Activated T-cell treated with anti-CD3 and anti-CD28 coated beads for 48 hours (primary cell): ENCODE measurements at regions not wholly inside any gene's neighbourhood (a gene's known extent, or its start where the extent isn't known, plus 50 kb on each side); places are given as distances from the start of the nearest gene placed in this dataset.

ENCODE experiments used
- DNase-seq: peaks from one replicate; pipeline ENCODE4 v3.0.0-alpha.2; 2020; ENCODE audit warnings: low read depth

DNA sequence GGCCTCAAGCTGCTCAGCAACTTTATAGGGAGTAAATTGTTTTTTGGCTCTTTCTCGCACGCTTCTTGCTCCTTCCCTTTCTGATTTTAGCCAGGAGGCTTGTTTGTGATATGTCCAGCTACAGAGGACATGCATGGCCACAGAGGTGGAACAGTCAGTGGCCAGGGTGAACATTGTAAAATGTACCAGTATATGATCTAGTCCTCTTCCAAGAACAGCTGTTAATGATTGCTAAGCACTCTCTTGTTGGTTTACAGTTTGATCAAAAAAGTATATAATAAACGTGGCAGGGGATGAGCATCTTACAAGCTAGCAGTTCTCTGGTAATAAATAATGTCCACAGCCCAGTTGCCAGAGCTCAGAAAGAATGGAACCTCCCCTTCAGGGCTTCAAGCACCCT lies 461.7 kb upstream of the DYNLRB2 start:
- DNase-seq, result no peak

DNA sequence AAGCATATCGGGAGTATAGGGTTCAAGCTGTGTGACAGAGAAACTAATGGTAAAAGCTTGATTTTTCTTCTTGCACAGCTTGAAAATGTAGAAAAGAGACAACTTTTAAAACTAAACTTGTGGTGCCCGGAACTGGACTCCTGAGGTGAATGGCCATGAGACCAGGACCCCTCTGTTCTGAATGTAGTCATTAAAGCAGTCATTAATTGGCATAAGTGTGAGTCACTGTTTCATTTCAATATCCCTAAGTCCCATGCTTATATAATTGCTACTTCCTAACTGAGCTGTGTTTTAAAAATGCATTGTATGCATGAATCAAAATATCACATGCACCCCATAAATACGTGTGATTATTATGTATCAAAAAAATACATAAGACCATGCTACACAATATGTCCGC lies 463.1 kb upstream of the DYNLRB2 start:
- DNase-seq, result no peak

DNA sequence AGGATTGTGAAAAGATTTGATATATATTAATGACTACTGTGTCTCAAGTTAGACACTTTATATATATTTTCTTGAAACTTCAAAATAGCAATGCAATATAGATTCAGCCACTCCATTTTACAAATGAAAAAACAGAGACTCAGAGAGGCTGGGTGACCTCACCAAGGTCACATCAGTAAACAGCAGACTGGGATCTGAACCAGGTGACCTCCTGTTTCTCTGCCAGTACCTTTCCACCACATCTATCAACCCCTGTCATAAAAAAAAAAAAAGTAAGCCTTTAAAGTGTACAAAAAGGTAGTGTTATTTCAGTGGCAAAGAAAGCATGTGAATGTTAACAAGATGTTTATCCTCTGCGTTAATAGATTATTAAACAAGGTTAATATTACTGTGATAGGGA lies 466.5 kb upstream of the DYNLRB2 start:
- no peak for DNase-seq

DNA sequence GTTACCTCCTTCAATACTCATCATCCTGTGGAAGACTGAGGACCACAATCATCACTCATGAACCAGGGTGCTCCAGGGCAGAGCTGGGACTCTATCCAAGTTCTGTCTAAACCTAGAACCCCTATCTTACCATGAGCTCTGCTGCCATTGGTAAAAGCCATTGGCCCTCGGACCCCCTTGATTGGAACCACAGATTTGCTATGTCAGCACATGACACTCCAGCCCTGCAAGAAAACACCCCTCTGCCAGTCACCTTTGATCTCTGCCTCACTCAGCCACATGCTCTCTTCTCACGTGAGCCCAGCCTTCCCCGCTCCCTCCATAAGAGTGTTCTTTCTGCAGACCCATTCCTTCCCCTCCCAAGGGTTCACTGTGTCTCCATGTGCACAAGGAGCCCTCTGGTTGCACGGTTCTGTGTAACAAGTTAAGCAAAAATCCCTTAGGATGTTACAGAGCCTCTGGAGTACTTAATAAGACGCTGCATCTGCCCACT lies 468.8 kb upstream of the DYNLRB2 start:
- DNase-seq, result no peak

DNA sequence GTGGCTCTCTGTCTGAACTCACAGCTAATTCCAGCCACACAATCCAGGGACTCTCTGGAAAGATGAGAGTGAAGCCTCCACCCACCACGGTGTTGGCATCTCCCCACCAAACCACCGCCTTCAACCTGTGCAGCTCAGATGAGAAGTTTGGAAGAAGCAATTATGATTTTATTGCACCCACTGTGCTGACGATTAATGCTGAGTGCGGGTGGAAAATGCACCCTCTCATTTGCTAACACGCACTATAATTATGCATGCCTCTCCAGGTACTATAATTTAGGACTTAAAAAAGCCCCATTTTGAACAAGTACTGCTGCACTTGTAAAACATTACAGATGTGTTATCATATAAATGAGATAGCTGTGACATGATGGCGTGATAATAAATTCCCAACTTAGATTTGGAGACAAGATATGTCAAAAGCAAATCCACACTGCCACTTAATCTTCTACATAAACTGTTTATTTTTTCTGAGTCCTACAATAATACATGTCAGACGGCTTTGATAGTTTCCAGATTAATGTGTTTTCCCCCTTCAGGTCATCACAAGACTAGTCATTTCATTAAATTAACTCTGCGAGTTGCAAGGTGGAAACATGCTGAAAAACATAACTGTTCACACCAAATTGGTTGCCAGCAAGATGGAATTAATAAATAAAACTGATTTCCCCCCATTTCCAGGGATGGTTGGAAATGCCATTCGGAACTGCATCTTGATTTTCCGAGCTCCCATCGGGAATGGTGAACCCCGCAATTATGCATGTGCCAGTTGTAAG lies 466.5 kb upstream of the MAF start:
- no peak for DNase-seq

DNA sequence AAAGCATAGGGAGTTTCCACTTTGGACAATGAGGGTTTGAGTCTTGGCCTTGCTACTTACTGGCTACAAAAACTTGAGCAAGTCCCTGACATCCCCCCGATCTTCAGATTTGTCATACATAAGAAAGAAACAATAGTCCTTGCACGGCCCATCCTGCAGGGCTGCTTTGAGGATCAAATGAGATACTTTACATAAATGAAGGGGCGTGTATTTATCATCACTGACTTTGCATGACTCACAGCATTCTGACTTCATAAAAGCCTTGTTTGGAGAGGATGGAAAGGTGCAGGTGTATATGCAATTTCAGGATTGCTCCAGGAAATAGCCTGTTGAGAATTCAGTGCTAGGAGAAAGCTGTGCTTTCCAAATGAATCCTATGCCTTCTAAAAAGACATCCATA lies 465.0 kb upstream of the MAF start:
- no peak for DNase-seq

DNA sequence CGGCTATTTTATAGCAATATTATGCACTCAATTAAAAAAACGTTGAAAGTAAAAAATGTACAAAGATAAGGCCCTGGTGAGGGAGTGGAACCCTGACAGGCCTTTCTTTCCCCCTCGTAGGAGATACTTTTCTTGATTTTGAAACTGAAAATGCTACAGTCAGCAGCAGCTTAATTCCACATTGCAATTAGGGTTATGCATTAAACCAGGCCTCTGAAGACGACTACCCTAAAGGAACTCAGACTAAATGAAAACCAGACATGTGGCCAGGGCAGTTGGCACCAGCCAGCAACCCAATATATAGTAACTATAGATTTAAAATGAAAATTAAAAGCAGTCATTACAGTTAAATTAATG lies 463.2 kb upstream of the MAF start:
- no peak for DNase-seq

DNA sequence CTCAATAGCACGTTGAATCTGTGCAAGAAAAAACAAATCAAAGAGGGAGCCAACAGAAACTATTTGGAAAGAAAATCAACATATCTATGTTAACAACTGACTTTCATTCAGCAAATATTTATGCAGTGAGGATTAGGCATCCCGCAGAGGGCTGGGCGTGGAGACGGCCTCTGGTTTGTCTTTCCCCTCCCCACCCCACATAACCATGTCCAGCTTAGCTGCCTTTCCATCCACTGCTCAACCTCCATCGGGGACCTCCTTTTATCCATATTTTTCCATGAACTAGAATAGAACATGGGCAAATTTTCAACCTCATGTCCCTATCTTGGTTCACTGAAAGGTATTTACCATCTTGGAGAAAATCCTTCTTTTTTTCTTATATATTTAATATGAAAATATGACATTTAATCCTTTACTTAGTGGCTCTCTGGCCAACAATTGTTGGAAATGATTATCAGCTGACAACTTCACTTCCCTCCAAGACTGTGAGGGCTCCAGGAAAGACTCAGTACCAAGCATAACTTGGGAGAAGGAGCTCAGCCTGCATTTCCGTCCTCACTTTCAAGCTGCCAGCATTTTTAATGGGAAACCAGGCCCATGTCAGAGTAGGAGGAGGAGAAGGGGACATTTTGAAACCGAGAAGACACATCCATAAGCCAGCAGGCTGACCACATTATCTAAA lies 462.6 kb upstream of the MAF start:
- no peak for DNase-seq

DNA sequence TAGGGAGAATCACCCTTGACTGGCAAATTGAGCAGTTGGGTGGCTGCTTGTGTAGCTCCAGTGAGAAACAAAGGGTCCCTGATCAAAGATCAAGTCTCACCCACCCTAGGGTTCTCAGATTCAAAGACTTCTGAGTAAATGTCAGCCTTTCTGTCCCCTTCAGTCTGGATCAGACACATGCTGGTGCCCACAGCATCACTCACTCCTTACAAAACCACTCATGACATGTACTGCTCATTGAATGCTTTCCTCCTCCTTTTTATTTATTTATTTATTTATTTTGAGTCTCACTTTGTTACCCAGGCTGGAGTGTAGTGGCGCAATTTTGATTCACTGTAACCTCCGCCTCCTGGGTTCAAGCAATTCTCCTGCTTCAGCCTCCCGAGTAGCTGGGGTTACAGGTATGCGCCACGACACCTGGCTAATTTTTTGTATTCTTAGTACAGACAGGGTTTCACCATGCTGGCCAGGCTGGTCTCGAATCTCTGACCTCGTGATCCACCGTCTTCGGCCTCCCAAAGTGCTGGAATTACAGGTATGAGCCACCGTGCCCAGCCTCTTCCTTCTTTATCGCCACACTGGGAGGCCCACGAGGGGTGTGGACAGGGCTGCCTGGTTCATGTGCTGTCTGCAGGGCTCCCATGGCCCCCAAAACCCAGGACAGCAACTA lies 462.0 kb upstream of the MAF start:
- DNase-seq, result no peak

DNA sequence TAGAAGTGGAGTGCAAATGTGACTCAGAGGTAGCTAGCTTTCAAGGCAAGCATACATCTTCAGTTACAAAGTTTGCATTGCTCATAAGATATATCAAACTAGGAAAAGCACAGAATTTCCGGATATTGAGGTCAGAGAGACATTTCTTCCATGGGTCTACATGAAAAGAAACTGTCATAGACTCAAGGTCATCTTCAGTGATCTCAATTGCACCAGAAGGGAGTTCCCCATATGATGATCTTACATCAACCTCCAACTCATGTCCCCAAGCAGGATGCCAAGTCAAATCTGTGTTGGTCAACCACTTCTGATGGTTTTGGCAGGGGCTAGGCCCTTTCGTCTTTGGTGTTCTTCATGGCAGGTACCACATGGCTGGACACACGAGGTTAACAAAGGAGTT lies 459.9 kb upstream of the MAF start:
- DNase-seq, result no peak

DNA sequence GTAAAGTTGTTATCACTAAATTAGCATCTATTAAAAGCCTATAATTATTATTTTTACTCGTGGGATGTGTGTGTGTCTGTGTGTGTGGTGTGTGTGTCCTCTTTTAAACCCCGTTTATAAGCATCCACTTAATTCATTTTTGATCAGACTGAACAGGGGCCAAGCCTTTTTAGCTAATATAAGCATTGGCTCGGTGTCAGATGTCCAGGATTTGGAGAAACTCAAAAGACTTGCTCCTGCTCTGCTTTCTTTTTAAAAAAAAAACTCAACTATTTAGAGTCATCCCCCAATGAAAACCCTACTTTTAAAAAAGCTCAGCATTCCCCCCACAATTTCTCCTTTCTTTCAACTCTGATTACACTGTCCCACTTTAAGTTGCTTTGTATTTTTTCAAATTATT lies 459.3 kb upstream of the MAF start:
- no peak for DNase-seq

DNA sequence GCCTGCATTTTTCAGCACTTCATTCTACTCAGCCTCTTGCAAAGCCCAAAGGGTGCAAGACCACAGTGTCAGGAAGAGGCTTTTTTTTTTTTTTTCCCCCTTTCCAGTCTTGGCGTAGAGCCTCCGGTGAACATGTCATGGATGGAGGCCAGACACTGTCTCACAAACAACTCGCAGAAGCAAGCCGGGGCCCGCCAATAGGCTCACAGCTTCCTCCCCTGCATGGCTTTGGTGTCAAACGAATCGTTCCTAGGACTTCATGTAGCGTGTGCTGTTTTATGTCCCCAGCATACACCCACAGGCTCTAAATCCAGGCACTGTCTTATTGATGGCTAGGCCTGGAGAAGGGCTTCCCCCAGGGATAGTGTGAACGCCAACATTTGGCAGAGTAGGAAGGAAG lies 457.7 kb upstream of the MAF start:
- no peak for DNase-seq

DNA sequence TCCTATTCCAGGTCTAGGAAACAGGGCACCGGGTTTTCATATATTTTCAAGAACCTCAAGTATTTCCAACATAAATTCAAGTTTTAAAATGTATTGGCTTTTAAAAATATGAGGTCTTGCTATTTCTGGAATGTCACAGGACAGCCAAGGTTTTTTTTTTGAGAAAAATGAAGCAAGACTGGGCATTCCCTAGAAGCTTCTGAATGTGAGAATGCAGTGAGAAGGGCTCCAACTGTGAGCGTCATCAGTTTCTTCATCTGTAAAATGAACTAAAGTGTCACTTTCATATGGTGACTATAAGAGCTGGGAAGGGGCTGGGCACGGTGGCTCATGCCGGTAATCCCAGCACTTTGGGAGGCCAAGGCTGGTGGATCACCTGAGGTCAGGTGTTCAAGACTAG lies 455.8 kb upstream of the MAF start:
- DNase-seq, result no peak

DNA sequence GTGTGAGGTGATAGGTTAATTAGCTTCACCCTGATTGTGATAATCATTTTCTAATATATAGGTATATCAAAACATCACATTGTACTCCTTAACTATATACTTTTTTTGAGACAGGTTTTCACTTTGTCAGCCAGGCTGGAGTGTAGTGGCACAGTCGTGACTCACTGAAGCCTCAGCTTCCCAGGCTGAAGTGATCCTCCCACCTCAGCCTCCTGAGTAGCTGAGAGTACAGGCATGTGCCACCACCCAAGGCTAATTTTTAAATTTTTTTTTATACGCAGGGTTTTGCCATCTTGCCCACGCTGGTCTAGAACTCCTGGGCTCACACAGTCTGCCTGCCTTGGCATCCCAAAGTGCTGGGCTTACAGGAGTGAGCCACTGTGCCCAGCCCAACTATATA lies 455.3 kb upstream of the MAF start:
- no peak for DNase-seq

DNA sequence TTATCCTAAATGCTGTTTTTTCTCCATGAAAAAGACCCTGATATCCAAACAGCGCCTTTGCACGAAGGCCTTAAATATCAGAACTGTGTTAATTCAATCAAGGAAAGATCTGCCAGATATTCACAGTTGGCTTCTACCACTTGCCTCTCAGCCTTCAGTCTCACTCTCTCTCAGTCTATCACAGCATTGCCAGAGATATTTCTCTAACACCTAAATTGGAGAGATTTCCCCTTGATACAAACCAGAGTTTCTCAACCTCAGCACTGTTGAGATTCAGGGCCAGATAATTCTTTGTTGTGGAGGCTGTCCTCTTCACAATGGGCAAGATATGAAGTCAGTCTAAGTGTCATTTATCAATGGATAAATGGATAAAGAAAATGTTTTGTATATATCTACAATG lies 454.1 kb upstream of the MAF start:
- DNase-seq, result no peak

DNA sequence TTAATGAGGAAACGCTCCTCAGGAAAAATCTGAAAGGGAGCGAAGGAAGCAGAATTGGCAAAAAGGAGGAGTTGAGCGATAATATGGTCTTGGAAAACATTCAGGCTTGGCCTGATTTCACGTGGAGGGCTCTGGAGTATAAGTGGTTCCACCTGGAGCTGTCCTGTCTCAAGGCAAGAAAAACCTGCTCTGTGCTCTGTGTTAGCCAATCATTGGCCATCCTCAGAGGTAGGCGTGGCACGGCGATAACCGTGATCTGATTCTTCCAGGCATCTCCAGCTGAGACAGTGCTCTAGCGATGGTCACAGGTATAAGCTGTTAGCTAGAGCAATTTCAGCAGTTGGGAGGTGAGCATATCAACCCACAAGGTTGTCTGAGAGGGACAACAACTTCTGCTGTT lies 450.5 kb upstream of the MAF start:
- no peak for DNase-seq

DNA sequence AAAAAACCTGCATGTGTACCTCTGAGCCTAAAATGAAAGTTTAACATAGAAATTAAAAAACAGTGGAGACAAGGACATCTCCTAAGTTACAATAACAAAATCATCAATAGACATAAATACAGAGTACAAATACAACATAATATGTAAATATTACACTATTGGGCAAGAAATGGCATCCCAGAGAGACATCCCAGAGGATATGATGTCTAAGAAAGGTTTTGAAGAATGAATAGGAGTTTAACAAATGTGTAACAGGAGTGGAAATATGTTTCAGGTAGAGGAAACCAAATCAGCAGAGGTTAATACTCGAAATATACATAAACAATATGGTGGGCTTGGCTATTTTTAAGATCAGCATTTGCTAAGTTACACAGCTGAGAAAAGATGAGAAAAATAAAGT lies 447.7 kb upstream of the MAF start:
- no peak for DNase-seq

DNA sequence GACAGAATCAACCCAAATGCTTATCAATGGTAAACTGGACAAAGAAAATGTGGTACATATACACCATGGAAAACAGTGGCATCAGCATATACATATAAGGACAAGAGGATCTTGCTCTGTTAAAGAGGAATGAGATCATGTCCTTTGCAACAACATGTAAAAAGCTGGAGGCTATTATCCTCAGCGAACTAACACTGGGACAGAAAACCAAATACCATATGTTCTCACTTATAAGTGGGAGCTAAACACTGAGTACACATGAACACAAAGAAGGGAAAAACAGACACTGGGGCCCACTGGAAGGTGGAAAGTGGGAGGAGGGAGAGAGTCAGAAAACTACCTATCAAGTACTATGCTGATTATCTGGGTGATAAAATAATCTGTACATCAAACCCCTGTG lies 447.3 kb upstream of the MAF start:
- no peak for DNase-seq

DNA sequence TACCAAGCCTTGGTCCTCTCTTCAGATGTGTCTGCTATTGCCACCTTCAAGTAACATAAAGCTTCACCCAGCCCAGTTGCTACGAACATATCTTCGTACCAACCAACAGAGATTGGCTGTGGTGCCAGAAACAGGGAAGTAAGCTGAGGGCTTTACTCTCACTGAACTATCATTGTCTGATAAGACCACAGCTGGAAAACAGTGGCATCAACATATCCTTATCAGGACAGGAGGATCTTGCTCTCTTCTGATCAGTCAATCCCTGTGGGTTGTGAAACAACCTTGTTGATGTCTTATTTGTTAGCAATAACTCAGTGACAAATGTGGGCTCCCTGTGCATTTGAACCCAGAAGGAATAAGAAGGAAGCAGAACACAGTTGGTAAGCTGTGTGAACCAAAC lies 446.3 kb upstream of the MAF start:
- DNase-seq, result no peak

DNA sequence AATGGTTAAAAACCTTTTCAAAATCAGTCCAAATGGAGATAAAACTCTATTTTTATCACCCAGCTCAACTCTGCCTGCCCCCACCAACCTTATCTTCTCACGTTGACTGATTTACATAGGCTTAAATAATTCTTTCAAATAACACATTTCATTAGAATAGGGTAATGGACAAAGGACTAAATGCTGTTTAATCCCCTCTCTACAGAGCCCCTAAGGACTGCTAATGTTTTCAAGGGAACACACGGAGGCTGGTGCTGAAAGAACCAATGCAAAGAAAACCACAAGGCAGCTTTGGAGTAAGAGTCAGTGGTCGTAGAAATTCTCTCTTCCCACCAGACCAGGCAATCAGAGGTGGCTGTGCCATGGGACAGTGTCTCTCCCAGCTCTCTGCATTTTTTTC lies 445.7 kb upstream of the MAF start:
- DNase-seq, result no peak

DNA sequence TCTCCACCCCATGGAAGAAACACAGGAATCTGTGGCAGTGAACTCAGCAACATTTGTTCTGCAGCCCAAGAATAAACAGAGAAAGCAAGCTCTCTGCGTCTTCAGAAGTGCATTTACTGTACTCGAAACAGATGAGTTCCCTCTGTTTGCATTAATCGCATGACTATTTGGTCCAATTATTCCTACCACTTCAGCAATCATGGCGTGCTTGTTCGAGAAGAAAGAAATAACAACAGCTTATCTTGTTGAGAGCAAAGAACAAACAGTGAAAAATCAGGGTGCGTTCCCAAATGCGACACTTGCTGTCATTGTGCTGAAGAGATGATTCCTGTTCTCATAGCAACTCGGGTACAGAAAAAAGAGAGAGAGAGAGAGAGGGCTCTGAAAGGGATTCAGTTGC lies 445.3 kb upstream of the MAF start:
- DNase-seq, result no peak

DNA sequence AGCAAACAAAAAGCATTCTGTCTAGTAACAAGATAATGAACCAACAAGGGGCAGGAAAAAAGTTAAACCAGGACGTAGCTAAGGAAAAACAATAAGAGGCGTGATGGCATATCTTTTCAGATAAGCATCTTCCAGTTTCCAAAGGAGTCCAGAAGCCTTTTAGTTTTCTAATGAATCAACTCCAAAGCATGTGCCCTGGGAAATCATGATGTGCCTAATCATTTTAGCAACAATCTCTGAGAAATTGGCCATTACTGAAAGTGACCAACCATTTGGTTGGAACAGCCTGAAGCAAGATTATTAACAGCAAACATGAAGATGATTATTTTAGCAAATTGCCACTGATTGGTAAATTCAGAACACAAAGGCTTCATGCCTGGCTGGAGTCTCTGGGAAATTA lies 440.9 kb upstream of the MAF start:
- no peak for DNase-seq

DNA sequence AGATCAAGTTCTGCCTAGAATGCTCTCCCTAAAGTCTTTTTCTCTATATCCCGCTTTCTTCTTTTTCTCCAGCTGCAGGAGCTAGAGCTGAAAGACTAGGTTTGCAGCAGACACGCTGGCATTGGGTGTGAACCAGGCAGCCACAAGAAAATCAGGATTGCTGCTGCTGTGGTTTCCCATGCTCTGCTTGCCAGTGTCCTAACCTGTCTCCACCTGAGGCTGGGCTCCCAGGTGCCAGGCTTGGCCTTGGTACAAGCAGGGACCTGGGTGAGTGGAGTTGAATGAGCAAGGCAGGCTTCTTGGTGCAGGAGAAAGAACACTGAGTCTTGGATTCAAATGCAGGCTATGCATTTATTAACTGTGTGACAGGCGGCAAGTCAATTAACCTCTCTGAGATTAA lies 440.3 kb upstream of the MAF start:
- DNase-seq, result no peak

DNA sequence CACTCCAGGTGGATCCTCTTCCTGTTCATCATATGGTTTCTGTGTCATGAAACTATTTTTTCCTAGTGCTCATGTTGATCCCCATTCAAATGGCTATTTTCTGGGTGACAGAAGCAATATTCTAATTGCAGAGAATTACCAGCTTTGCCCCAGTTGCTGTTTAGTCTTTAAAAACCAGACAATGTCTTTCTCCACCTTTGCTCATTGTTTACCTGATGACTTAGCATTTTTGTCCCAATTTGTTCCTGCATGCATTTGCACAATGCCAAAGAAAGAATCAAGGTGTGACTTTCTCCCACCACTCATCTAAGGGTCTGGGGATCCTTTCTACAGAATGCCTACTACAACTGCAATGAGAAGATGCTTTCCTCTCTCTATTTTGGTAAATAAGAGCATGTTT lies 439.9 kb upstream of the MAF start:
- no peak for DNase-seq
